IMR-90 (cell line): ENCODE measurements at regions not wholly inside any gene's neighbourhood (a gene's known extent, or its start where the extent isn't known, plus 50 kb on each side); places are given as distances from the start of the nearest gene placed in this dataset.

Source experiments
- BHLHE40 ChIP-seq: fragments of 150-350 bp; IDR thresholded peaks from 2 replicates; pipeline ENCODE4 v1.6.1; 2016; ENCODE audit warnings: mild to moderate bottlenecking, low read depth, low read length
- CHD1 ChIP-seq: IDR thresholded peaks from 2 replicates; pipeline ENCODE4 v1.6.1; 2012; ENCODE audit warnings: low read depth, low read length, improper control_type of control experiment
- FOS ChIP-seq: fragments of 150-350 bp; IDR thresholded peaks from 2 replicates; pipeline ENCODE4 v1.6.1; 2016; ENCODE audit warnings: low read depth, low read length
- MAFK ChIP-seq: IDR thresholded peaks from 2 replicates; pipeline ENCODE4 v1.6.1; 2012; ENCODE audit warnings: low read depth, low read length, improper control_type of control experiment
- MXI1 ChIP-seq: IDR thresholded peaks from 2 replicates; pipeline ENCODE4 v1.6.1; 2012; ENCODE audit warnings: low read depth, mild to moderate bottlenecking, low read length, moderate library complexity, borderline replicate concordance
- POLR2A ChIP-seq: IDR thresholded peaks from 2 replicates; pipeline ENCODE4 v1.6.1; 2012; ENCODE audit warnings: mild to moderate bottlenecking, low read depth, low read length
- RAD21 ChIP-seq: IDR thresholded peaks from 2 replicates; pipeline ENCODE4 v1.6.1; 2012; ENCODE audit warnings: low read length, improper control_type of control experiment
- RCOR1 ChIP-seq: IDR thresholded peaks from 2 replicates; pipeline ENCODE4 v1.6.1; 2012; ENCODE audit warnings: mild to moderate bottlenecking, low read length, improper control_type of control experiment; ENCODE audit not compliant: insufficient replicate concordance
- RFX5 ChIP-seq: IDR thresholded peaks from 2 replicates; pipeline ENCODE4 v1.8.0; 2012; ENCODE audit warnings: low read depth, mild to moderate bottlenecking, low read length, moderate library complexity
- SMC3 ChIP-seq: fragments of 150-350 bp; IDR thresholded peaks from 2 replicates; pipeline ENCODE4 v1.6.1; 2016; ENCODE audit warnings: low read depth, mild to moderate bottlenecking, antibody characterized with exemption, low read length, moderate library complexity
- USF2 ChIP-seq: fragments of 150-350 bp; IDR thresholded peaks from 2 replicates; pipeline ENCODE4 v1.6.1; 2017; ENCODE audit warnings: mild to moderate bottlenecking, antibody characterized with exemption, low read length, low read depth
- TF ChIP-seq, protein P1 (sequence below): conservative IDR thresholded peaks from 2 replicates; pipeline ENCODE4 v1.5.1; 2012; ENCODE audit warnings: mild to moderate bottlenecking, low read depth, low read length, improper control_type of control experiment

GRCh38 chr5:157930710-157931109, 71.8 kb upstream of the CLINT1 start:
- TF ChIP-seq, protein P1, sequence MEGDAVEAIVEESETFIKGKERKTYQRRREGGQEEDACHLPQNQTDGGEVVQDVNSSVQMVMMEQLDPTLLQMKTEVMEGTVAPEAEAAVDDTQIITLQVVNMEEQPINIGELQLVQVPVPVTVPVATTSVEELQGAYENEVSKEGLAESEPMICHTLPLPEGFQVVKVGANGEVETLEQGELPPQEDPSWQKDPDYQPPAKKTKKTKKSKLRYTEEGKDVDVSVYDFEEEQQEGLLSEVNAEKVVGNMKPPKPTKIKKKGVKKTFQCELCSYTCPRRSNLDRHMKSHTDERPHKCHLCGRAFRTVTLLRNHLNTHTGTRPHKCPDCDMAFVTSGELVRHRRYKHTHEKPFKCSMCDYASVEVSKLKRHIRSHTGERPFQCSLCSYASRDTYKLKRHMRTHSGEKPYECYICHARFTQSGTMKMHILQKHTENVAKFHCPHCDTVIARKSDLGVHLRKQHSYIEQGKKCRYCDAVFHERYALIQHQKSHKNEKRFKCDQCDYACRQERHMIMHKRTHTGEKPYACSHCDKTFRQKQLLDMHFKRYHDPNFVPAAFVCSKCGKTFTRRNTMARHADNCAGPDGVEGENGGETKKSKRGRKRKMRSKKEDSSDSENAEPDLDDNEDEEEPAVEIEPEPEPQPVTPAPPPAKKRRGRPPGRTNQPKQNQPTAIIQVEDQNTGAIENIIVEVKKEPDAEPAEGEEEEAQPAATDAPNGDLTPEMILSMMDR, result no peak
- no peak for TF ChIP-seq FOS
- TF ChIP-seq POLR2A, result no peak
- no peak for TF ChIP-seq SMC3
- TF ChIP-seq RAD21, result no peak
- TF ChIP-seq CHD1, result no peak
- TF ChIP-seq MAFK, result no peak
- no peak for TF ChIP-seq USF2
- TF ChIP-seq RCOR1, result no peak
- no peak for TF ChIP-seq BHLHE40
- no peak for TF ChIP-seq MXI1
- no peak for TF ChIP-seq RFX5
